ENCODE measurements at regions not wholly inside any gene's neighbourhood (a gene's known extent, or its start where the extent isn't known, plus 50 kb on each side); places are given as distances from the start of the nearest gene placed in this dataset.

DNA sequence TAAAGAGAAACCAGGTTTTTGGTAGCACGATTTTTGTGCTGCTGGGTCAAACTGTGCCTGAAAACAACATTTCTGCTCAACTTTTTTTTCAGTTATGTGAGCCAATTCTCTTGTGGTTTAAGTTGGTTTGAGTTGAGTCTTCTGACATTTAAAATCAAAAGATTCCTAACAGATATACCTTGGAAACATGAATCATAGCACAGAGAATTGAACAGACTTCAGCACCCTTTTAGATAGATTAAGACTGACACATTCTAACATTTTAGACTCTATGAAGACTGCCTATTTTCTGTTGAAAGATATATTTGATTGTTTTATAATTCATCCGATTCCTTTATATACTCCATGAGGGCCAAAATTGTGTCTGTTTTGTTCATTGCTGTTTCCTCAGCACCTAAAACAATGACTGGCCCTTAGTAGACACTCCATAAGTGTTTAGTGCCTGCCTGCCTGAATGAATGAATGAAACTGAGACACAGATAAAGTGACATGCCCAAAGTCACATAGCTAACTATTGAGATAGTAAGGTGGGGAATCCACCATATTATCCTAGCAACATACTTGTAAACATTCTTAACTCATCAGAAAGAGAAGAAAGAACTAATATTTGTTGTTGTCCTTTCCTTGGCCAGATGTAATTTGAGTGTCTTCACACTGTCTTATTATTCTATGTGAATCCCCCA is 624.0 kb downstream of the MID1IP1 start:
- Histone ChIP-seq H3K36me3 (ENCODE audit: control insufficient read depth, insufficient read depth, low read length) (no peaks in the 10 kb centered on the region), H3K27ac (ENCODE audit: low read depth, low read length) (no peak overlapping the region), H3K4me1 (ENCODE audit: control insufficient read depth, insufficient read depth, low read length) (no peaks in the 10 kb centered on the region), H3K4me3 (ENCODE audit: low read length) (no peak overlapping the region), H3K9me3 (ENCODE audit: control insufficient read depth, low read length) (no peaks in the 10 kb centered on the region), H3K27me3 (ENCODE audit: control insufficient read depth, insufficient read depth, low read length, poor library complexity, severe bottlenecking) (no peaks in the 10 kb centered on the region), H3K9ac (ENCODE audit: extremely low read depth, low read length, poor library complexity, severe bottlenecking) (no peak overlapping the region)
- Mint-ChIP-seq H3K27ac (no peak overlapping the region), H3K4me1 (peaks cover 12% of the 10 kb centered on the region), H3K4me3 (no peak overlapping the region), H3K9me3 (peaks cover 53% of the 10 kb centered on the region), H3K27me3 (ENCODE audit: insufficient read depth) (no peaks in the 10 kb centered on the region), H3K36me3 (ENCODE audit: low read depth) (no peaks in the 10 kb centered on the region)
- 80% methylated on average over 2 of the region's 2 CpGs; no CpG with 5 or more reads in 1 of the 2 experiments for WGBS, 2 experiments (ENCODE audit: insufficient coverage in 1 of 2, insufficient read length in 1 of 2)
- TF ChIP-seq CTCF (conservative IDR thresholded peaks at IDR 0.05), result no peak
- DNase-seq, result no peak

GRCh38 chrX:39426101-39426500 is 624.8 kb downstream of the MID1IP1 start:
- H3K4me1 ChIP-seq (ENCODE audit: control insufficient read depth, insufficient read depth, low read length), result no peaks in the 10 kb centered on the region
- Mint-ChIP-seq H3K36me3 (ENCODE audit: low read depth) (no peaks in the 10 kb centered on the region), H3K4me1 (peaks cover 12% of the 10 kb centered on the region), H3K27me3 (ENCODE audit: insufficient read depth) (no peaks in the 10 kb centered on the region), H3K4me3 (no peak overlapping the region), H3K27ac (no peak overlapping the region), H3K9me3 (peaks cover 50% of the 10 kb centered on the region)
- H3K9me3 ChIP-seq (ENCODE audit: control insufficient read depth, low read length), result no peaks in the 10 kb centered on the region
- H3K36me3 ChIP-seq (ENCODE audit: control insufficient read depth, insufficient read depth, low read length), result no peaks in the 10 kb centered on the region
- H3K4me3 ChIP-seq (ENCODE audit: low read length), result no peak overlapping the region
- H3K27ac ChIP-seq (ENCODE audit: low read depth, low read length), result no peak overlapping the region
- no peak for TF ChIP-seq CTCF (conservative IDR thresholded peaks at IDR 0.05)
- 97 to 100% methylated on average over 2 to 6 of the region's 6 CpGs for WGBS, 2 experiments (ENCODE audit: insufficient coverage in 1 of 2, insufficient read length in 1 of 2)
- H3K27me3 ChIP-seq (ENCODE audit: control insufficient read depth, insufficient read depth, low read length, poor library complexity, severe bottlenecking), result no peaks in the 10 kb centered on the region
- no peak for DNase-seq
- no peak overlapping the region for H3K9ac ChIP-seq (ENCODE audit: extremely low read depth, low read length, poor library complexity, severe bottlenecking)

- Mint-ChIP-seq H3K36me3 (ENCODE audit: low read depth) (no peaks in the 10 kb centered on the region), H3K4me3 (no peak overlapping the region), H3K27me3 (ENCODE audit: insufficient read depth) (no peaks in the 10 kb centered on the region), H3K9me3 (peaks cover 53% of the 10 kb centered on the region), H3K4me1 (peaks cover 22% of the 10 kb centered on the region), H3K27ac (no peak overlapping the region)
- Histone ChIP-seq H3K27me3 (ENCODE audit: control insufficient read depth, insufficient read depth, low read length, poor library complexity, severe bottlenecking) (no peaks in the 10 kb centered on the region), H3K27ac (ENCODE audit: low read depth, low read length) (no peak overlapping the region), H3K9ac (ENCODE audit: extremely low read depth, low read length, poor library complexity, severe bottlenecking) (no peak overlapping the region), H3K4me1 (ENCODE audit: control insufficient read depth, insufficient read depth, low read length) (no peaks in the 10 kb centered on the region), H3K4me3 (ENCODE audit: low read length) (no peak overlapping the region), H3K9me3 (ENCODE audit: control insufficient read depth, low read length) (no peaks in the 10 kb centered on the region), H3K36me3 (ENCODE audit: control insufficient read depth, insufficient read depth, low read length) (no peaks in the 10 kb centered on the region)
- TF ChIP-seq CTCF (conservative IDR thresholded peaks at IDR 0.05), result no peak
- 66 to 86% methylated on average over 3 to 6 of the region's 6 CpGs for WGBS, 2 experiments (ENCODE audit: insufficient coverage in 1 of 2, insufficient read length in 1 of 2)
- DNase-seq, result no peak
Observed at GRCh38 chrX:39427492-39427891, 626.2 kb downstream of the MID1IP1 start.

Data from endodermal cell (in vitro differentiated cells).